Common myeloid progenitor, CD34-positive (primary cell): ENCODE measurements at regions not wholly inside any gene's neighbourhood (a gene's known extent, or its start where the extent isn't known, plus 50 kb on each side); places are given as distances from the start of the nearest gene placed in this dataset.

Experiments used
- CTCF ChIA-PET: fragments of 350-600 bp; sonication (Branson Sonifier 250); formaldehyde crosslinking; loops from one replicate; lab custom pipeline; 2021; ENCODE audit warnings: antibody characterized with exemption; lab: Charles Lee
- POLR2A ChIA-PET: fragments of 350-600 bp; sonication (Branson Sonifier 250); formaldehyde crosslinking; loops from one replicate; lab custom pipeline; 2021; ENCODE audit warnings: antibody characterized with exemption; lab: Charles Lee
- DNase-seq, 3 donors: peaks; one replicate each; pipeline versions ENCODE4 v3.0.0 to v3.0.0-alpha.2; 2013
- H3K27ac ChIP-seq, 2 experiments: 1 replicate in 1 of 2; 2 replicates in 1 of 2; pipeline ENCODE4 v1.7.0; 2013; ENCODE audit warnings: inconsistent platforms in 2 of 2, low read length in 2 of 2, mild to moderate bottlenecking in 2 of 2, low read depth in 1 of 2, moderate library complexity in 1 of 2; ENCODE audit not compliant: severe bottlenecking in 2 of 2, insufficient read depth in 1 of 2, poor library complexity in 1 of 2
- H3K27me3 ChIP-seq, 5 experiments: replicated peaks in 2 of 5; 1 replicate in 3 of 5; 2 replicates in 2 of 5; pipeline versions ENCODE4 v1.6.1 to v1.7.0; 2013; ENCODE audit warnings: low read length in 4 of 5, mild to moderate bottlenecking in 2 of 5, moderate library complexity in 2 of 5, inconsistent platforms in 1 of 5; ENCODE audit not compliant: insufficient read depth in 5 of 5, control insufficient read depth in 4 of 5
- H3K36me3 ChIP-seq, 4 experiments: 1 replicate in 2 of 4; 2 replicates in 2 of 4; pipeline versions ENCODE4 v1.6.1 to v1.7.0; 2013; ENCODE audit warnings: low read length in 3 of 4, control low read depth in 1 of 4, mild to moderate bottlenecking in 1 of 4; ENCODE audit not compliant: control insufficient read depth in 4 of 4, insufficient read depth in 4 of 4
- H3K4me1 ChIP-seq, 4 experiments: 1 replicate in 3 of 4; 2 replicates in 1 of 4; pipeline versions ENCODE4 v1.6.1 to v1.7.1; 2013; ENCODE audit warnings: low read length in 3 of 4, mild to moderate bottlenecking in 3 of 4, control low read depth in 1 of 4, inconsistent platforms in 1 of 4, moderate library complexity in 1 of 4; ENCODE audit not compliant: control insufficient read depth in 4 of 4, insufficient read depth in 4 of 4; ENCODE audit errors: control extremely low read depth in 1 of 4
- H3K4me3 ChIP-seq, 7 experiments: 1 replicate in 4 of 7; 2 replicates in 3 of 7; pipeline versions ENCODE4 v1.5.1 to v1.7.0; 2013; ENCODE audit warnings: mild to moderate bottlenecking in 7 of 7, low read length in 6 of 7, moderate library complexity in 6 of 7, inconsistent platforms in 2 of 7, low read depth in 2 of 7, control low read depth in 1 of 7; ENCODE audit not compliant: insufficient read depth in 4 of 7, control insufficient read depth in 1 of 7; ENCODE audit errors: extremely low read depth in 1 of 7
- H3K9me3 ChIP-seq, 5 experiments: 1 replicate in 4 of 5; 2 replicates in 1 of 5; pipeline versions ENCODE4 v1.6.1 to v1.7.1; 2013; ENCODE audit warnings: low read length in 4 of 5, mild to moderate bottlenecking in 2 of 5, inconsistent platforms in 1 of 5, low read depth in 1 of 5, moderate library complexity in 1 of 5; ENCODE audit not compliant: control insufficient read depth in 4 of 5, insufficient read depth in 2 of 5; ENCODE audit errors: control extremely low read depth in 1 of 5
- WGBS: methylation state at CpG from one replicate; pipeline ENCODE4 v1.1.5; 2013; ENCODE audit not compliant: insufficient coverage; 5-methylcytosine and 5-hydroxymethylcytosine counted together

- CTCF ChIA-PET: interaction anchor here (0.7 kb wide), 1 partner anchor 241 kb away, joined by 3 read pairs; no protein-coding TSS in a partner anchor
- Histone ChIP-seq H3K9me3 (no peaks in the 10 kb centered on the region), H3K27me3 (no peaks in the 10 kb centered on the region), H3K4me3 (no peak overlapping the region), H3K36me3 (no peaks in the 10 kb centered on the region), H3K27ac (no peak overlapping the region), H3K4me1 (no peaks in the 10 kb centered on the region)
- no peak for DNase-seq
- POLR2A ChIA-PET: no interaction called here
- no CpG with 5 or more reads among the region's 3 CpGs for WGBS
Observed at GRCh38 chr4:96755569-96756484, 915.9 kb downstream of the PDHA2 start.

GRCh38 chr4:96756584-96756983 is 916.7 kb downstream of the PDHA2 start:
- 80% methylated on average over 1 of the region's 1 CpG for WGBS
- Histone ChIP-seq H3K27ac (no peak overlapping the region), H3K9me3 (no peaks in the 10 kb centered on the region), H3K27me3 (no peaks in the 10 kb centered on the region), H3K36me3 (no peaks in the 10 kb centered on the region), H3K4me3 (no peak overlapping the region), H3K4me1 (no peaks in the 10 kb centered on the region)
- ChIA-PET CTCF (no interaction called here), POLR2A (no interaction called here)
- no peak for DNase-seq

GRCh38 chr4:96763546-96763945 is 923.7 kb downstream of the PDHA2 start:
- H3K27ac ChIP-seq: no peak overlapping the region
- peaks cover 0 to 2% (median 0%) of the 10 kb centered on the region in 5 experiments for H3K9me3 ChIP-seq
- DNase-seq: no peak
- H3K27me3 ChIP-seq: no peaks in the 10 kb centered on the region
- CTCF ChIA-PET: no interaction called here
- no peaks in the 10 kb centered on the region for H3K4me1 ChIP-seq
- no peaks in the 10 kb centered on the region for H3K36me3 ChIP-seq
- POLR2A ChIA-PET: no interaction called here
- WGBS: 100% methylated on average over 3 of the region's 3 CpGs
- no peak overlapping the region for H3K4me3 ChIP-seq

- no peaks in the 10 kb centered on the region for H3K4me1 ChIP-seq
- H3K27me3 ChIP-seq: no peaks in the 10 kb centered on the region
- ChIA-PET CTCF (no interaction called here), POLR2A (interaction anchor here (0.6 kb wide), 1 partner anchor 75 kb away, joined by 3 read pairs; no protein-coding TSS in a partner anchor)
- no peak overlapping the region for H3K4me3 ChIP-seq
- no peak for DNase-seq
- H3K27ac ChIP-seq: no peak overlapping the region
- H3K9me3 ChIP-seq: peaks cover 0 to 2% (median 0%) of the 10 kb centered on the region in 5 experiments
- no peaks in the 10 kb centered on the region for H3K36me3 ChIP-seq
- 96% methylated on average over 4 of the region's 5 CpGs for WGBS
Observed at GRCh38 chr4:96766359-96766758, 926.5 kb downstream of the PDHA2 start.

GRCh38 chr4:96767815-96768480 is 928.1 kb downstream of the PDHA2 start:
- Histone ChIP-seq H3K36me3 (no peaks in the 10 kb centered on the region), H3K4me3 (no peak overlapping the region), H3K27ac (no peak overlapping the region), H3K9me3 (peaks cover 0 to 2% (median 0%) of the 10 kb centered on the region in 5 experiments), H3K27me3 (no peaks in the 10 kb centered on the region), H3K4me1 (no peaks in the 10 kb centered on the region)
- no peak for DNase-seq
- ChIA-PET POLR2A (no interaction called here), CTCF (no interaction called here)
- WGBS: 100% methylated on average over 4 of the region's 5 CpGs

GRCh38 chr4:96775501-96775900 is 935.6 kb downstream of the PDHA2 start:
- Histone ChIP-seq H3K27ac (no peak overlapping the region), H3K4me1 (peaks cover 0 to 4% (median 0%) of the 10 kb centered on the region in 4 experiments), H3K4me3 (no peak overlapping the region), H3K9me3 (no peaks in the 10 kb centered on the region), H3K36me3 (no peaks in the 10 kb centered on the region), H3K27me3 (no peaks in the 10 kb centered on the region)
- DNase-seq: peak in 2 of 3 donors; percentile 30 to 71
- POLR2A ChIA-PET: no interaction called here
- WGBS: 100% methylated on average over 1 of the region's 2 CpGs
- CTCF ChIA-PET: interaction anchor here (0.7 to 1.2 kb wide), 3 partner anchors 22 to 423 kb away, joined by 3 to 4 read pairs (median 4); no protein-coding TSS in a partner anchor
